ENCODE measurements at regions not wholly inside any gene's neighbourhood (a gene's known extent, or its start where the extent isn't known, plus 50 kb on each side); places are given as distances from the start of the nearest gene placed in this dataset.
A peak's percentile ranks its signal among the peaks of the same experiment; 100 is the strongest.
"Not testable (repeated sequence)": the region's sequence is repeated elsewhere in the genome, so short reads cannot be mapped to it uniquely, and the experiment has no call there.

GRCh38 chr2:67186871-67187270 lies 210.3 kb upstream of the ETAA1 start:
- H3K36me3 Mint-ChIP-seq: peaks cover 0 to 5% (median 0%) of the 10 kb centered on the region in 3 donors
- H3K27me3 Mint-ChIP-seq: peaks cover 0 to 3% (median 0%) of the 10 kb centered on the region in 5 donors
- H3K4me1 Mint-ChIP-seq: no peaks in the 10 kb centered on the region
- no peak for DNase-seq
- H3K9me3 Mint-ChIP-seq: peaks cover 0 to 21% (median 7%) of the 10 kb centered on the region in 9 donors
- no peak overlapping the region for H3K27ac Mint-ChIP-seq
- POLR2A ChIA-PET: no interaction called here
- H3K4me3 Mint-ChIP-seq: no peak overlapping the region
- no peak for ATAC-seq

GRCh38 chr2:67195327-67195726 lies 201.8 kb upstream of the ETAA1 start:
- DNase-seq, H3K4me3 Mint-ChIP-seq, ATAC-seq, H3K27ac Mint-ChIP-seq, H3K4me1 Mint-ChIP-seq, H3K36me3 Mint-ChIP-seq, POLR2A ChIA-PET, H3K27me3 Mint-ChIP-seq: not testable (repeated sequence)
- peaks cover 0 to 25% (median 9%) of the 10 kb centered on the region in 9 donors for H3K9me3 Mint-ChIP-seq

GRCh38 chr2:67201521-67201920 lies 195.6 kb upstream of the ETAA1 start:
- POLR2A ChIA-PET: no interaction called here
- Mint-ChIP-seq H3K4me3 (no peak overlapping the region), H3K36me3 (no peaks in the 10 kb centered on the region), H3K27me3 (peaks cover 0 to 5% (median 0%) of the 10 kb centered on the region in 5 donors), H3K4me1 (no peaks in the 10 kb centered on the region), H3K9me3 (peaks cover 0 to 4% (median 0%) of the 10 kb centered on the region in 9 donors), H3K27ac (no peak overlapping the region)
- DNase-seq (no peak), ATAC-seq (no peak)

GRCh38 chr2:67204349-67204748 lies 192.8 kb upstream of the ETAA1 start:
- POLR2A ChIA-PET: no interaction called here
- Mint-ChIP-seq H3K4me1 (no peaks in the 10 kb centered on the region), H3K27me3 (peaks cover 0 to 1% (median 0%) of the 10 kb centered on the region in 5 donors), H3K9me3 (no peaks in the 10 kb centered on the region), H3K4me3 (no peak overlapping the region), H3K36me3 (no peaks in the 10 kb centered on the region), H3K27ac (no peak overlapping the region)
- ATAC-seq: no peak
- DNase-seq: no peak

- Mint-ChIP-seq H3K27ac (no peak overlapping the region), H3K9me3 (peaks cover 0 to 3% (median 0%) of the 10 kb centered on the region in 9 donors), H3K36me3 (no peaks in the 10 kb centered on the region), H3K4me1 (no peaks in the 10 kb centered on the region), H3K4me3 (no peak overlapping the region), H3K27me3 (peaks cover 0 to 5% (median 0%) of the 10 kb centered on the region in 5 donors)
- DNase-seq: no peak
- ATAC-seq: no peak
- POLR2A ChIA-PET: no interaction called here
Observed at GRCh38 chr2:67208887-67209500, 188.1 kb upstream of the ETAA1 start.

- peaks cover 0 to 2% (median 0%) of the 10 kb centered on the region in 4 donors for H3K4me1 Mint-ChIP-seq
- DNase-seq (no peak), ATAC-seq (no peak)
- no peak overlapping the region for H3K4me3 Mint-ChIP-seq
- H3K27me3 Mint-ChIP-seq: peaks cover 1 to 16% (median 5%) of the 10 kb centered on the region in 5 donors
- H3K36me3 Mint-ChIP-seq: no peaks in the 10 kb centered on the region
- POLR2A ChIA-PET: no interaction called here
- H3K27ac Mint-ChIP-seq: no peak overlapping the region
- H3K9me3 Mint-ChIP-seq: peaks cover 0 to 4% (median 0%) of the 10 kb centered on the region in 9 donors
Observed at GRCh38 chr2:67210430-67210829, 186.7 kb upstream of the ETAA1 start.

- Mint-ChIP-seq H3K9me3 (peaks cover 0 to 10% (median under 1%) of the 10 kb centered on the region in 9 donors), H3K36me3 (peaks cover 0 to 5% (median 0%) of the 10 kb centered on the region in 3 donors), H3K4me3 (no peak overlapping the region), H3K4me1 (peaks cover 0 to 2% (median 0%) of the 10 kb centered on the region in 4 donors), H3K27ac (no peak overlapping the region), H3K27me3 (peaks cover 1 to 20% (median 8%) of the 10 kb centered on the region in 5 donors)
- POLR2A ChIA-PET: no interaction called here
- ATAC-seq: no peak
- DNase-seq: no peak
Observed at GRCh38 chr2:67212203-67212602, 184.9 kb upstream of the ETAA1 start.

- ATAC-seq (no peak), DNase-seq (no peak)
- Mint-ChIP-seq H3K4me1 (peaks cover 0 to 2% (median 0%) of the 10 kb centered on the region in 4 donors), H3K9me3 (peaks cover 0 to 13% (median 6%) of the 10 kb centered on the region in 9 donors), H3K27ac (no peak overlapping the region), H3K27me3 (peaks cover 1 to 20% (median 8%) of the 10 kb centered on the region in 5 donors), H3K4me3 (no peak overlapping the region), H3K36me3 (peaks cover 0 to 9% (median 1%) of the 10 kb centered on the region in 3 donors)
- POLR2A ChIA-PET: no interaction called here
Observed at GRCh38 chr2:67213270-67213670, 183.9 kb upstream of the ETAA1 start.

- Mint-ChIP-seq H3K36me3 (peaks cover 0 to 9% (median 1%) of the 10 kb centered on the region in 3 donors), H3K9me3 (peaks cover 0 to 16% (median 9%) of the 10 kb centered on the region in 9 donors), H3K27ac (no peak overlapping the region), H3K27me3 (peaks cover 1 to 20% (median 8%) of the 10 kb centered on the region in 5 donors), H3K4me3 (no peak overlapping the region), H3K4me1 (peaks cover 0 to 2% (median 0%) of the 10 kb centered on the region in 4 donors)
- POLR2A ChIA-PET: no interaction called here
- no peak for DNase-seq
- ATAC-seq: no peak
Observed at GRCh38 chr2:67213677-67214402, 183.3 kb upstream of the ETAA1 start.

- no peak overlapping the region for H3K27ac Mint-ChIP-seq
- ATAC-seq: no peak
- no peak for DNase-seq
- H3K27me3 Mint-ChIP-seq: peaks cover 1 to 20% (median 8%) of the 10 kb centered on the region in 5 donors
- H3K9me3 Mint-ChIP-seq: peaks cover 0 to 16% (median 9%) of the 10 kb centered on the region in 9 donors
- H3K36me3 Mint-ChIP-seq: peaks cover 0 to 9% (median 1%) of the 10 kb centered on the region in 3 donors
- POLR2A ChIA-PET: no interaction called here
- peaks cover 0 to 2% (median 0%) of the 10 kb centered on the region in 4 donors for H3K4me1 Mint-ChIP-seq
- H3K4me3 Mint-ChIP-seq: no peak overlapping the region
Observed at GRCh38 chr2:67214585-67215185, 182.4 kb upstream of the ETAA1 start.

- Mint-ChIP-seq H3K27me3 (peaks cover 1 to 20% (median 8%) of the 10 kb centered on the region in 5 donors), H3K4me1 (peaks cover 0 to 2% (median 0%) of the 10 kb centered on the region in 4 donors), H3K27ac (peak overlapping the region in 1 of 10 donors; percentile 19), H3K9me3 (peaks cover 0 to 13% (median 9%) of the 10 kb centered on the region in 9 donors), H3K4me3 (no peak overlapping the region), H3K36me3 (peaks cover 0 to 9% (median 1%) of the 10 kb centered on the region in 3 donors)
- POLR2A ChIA-PET: no interaction called here
- DNase-seq (no peak), ATAC-seq (no peak)
Observed at GRCh38 chr2:67215214-67216055, 181.7 kb upstream of the ETAA1 start.

- no peak for DNase-seq
- peak overlapping the region in 1 of 10 donors; percentile 19 for H3K27ac Mint-ChIP-seq
- POLR2A ChIA-PET: no interaction called here
- peaks cover 0 to 9% (median 1%) of the 10 kb centered on the region in 3 donors for H3K36me3 Mint-ChIP-seq
- H3K4me3 Mint-ChIP-seq: no peak overlapping the region
- no peak for ATAC-seq
- peaks cover 1 to 20% (median 8%) of the 10 kb centered on the region in 5 donors for H3K27me3 Mint-ChIP-seq
- H3K9me3 Mint-ChIP-seq: peaks cover 0 to 13% (median 9%) of the 10 kb centered on the region in 9 donors
- peaks cover 0 to 2% (median 0%) of the 10 kb centered on the region in 4 donors for H3K4me1 Mint-ChIP-seq
Observed at GRCh38 chr2:67216103-67216502, 181.0 kb upstream of the ETAA1 start.

Data from naive thymus-derived CD8-positive, alpha-beta T cell (primary cell).